ENCODE measurements at regions not wholly inside any gene's neighbourhood (a gene's known extent, or its start where the extent isn't known, plus 50 kb on each side); places are given as distances from the start of the nearest gene placed in this dataset.

DNA sequence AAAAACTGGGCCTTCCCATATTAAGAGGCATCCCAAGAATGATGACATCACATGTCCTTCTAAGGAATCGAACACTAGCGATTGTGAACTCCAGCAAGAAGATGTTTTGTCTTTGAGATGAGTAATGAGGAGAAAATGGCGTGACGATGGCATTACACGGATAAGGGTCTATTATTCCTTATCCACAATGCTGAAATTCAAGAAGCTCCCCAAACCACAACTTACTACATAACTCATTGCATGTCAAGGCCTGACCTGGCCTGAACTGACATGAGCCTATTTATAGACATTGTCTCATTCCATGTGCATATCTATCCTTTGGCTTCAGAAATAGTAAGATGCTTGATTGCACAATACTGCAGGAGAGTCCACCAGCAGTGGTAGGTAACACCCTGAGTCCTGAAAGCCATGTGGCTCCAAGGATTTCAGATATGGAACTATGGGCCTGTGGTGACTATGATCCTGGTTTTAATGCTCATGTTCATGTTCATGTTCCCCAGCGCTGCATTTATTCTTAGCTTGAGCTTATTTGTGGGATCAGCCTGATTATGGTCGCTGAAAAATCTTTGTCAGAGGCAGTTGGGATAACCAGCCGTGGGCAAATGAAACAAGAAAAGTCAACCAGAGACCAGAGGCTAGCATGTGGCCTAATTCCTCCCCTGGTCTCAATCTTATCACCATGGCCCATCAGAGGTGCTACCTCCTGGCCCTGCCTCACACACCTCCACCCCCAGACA, 183.2 kb upstream of the JARID2 start:
- intact Hi-C loops (cut with DNase I): no loop called here

GRCh38 chr6:15063253-15063853, 182.5 kb upstream of the JARID2 start:
- Histone ChIP-seq H3K4me1 (no peaks in the 10 kb centered on the region), H3K27ac (no peak overlapping the region), H3K36me3 (no peaks in the 10 kb centered on the region), H3K9me3 (no peaks in the 10 kb centered on the region), H3K4me3 (no peak overlapping the region), H3K27me3 (no peaks in the 10 kb centered on the region)
- intact Hi-C loops (cut with DNase I): no loop called here
- peak; percentile 18 to 69 for DNase-seq (ENCODE audit: low spot score in 2 of 2)
- TF ChIP-seq, protein P1, sequence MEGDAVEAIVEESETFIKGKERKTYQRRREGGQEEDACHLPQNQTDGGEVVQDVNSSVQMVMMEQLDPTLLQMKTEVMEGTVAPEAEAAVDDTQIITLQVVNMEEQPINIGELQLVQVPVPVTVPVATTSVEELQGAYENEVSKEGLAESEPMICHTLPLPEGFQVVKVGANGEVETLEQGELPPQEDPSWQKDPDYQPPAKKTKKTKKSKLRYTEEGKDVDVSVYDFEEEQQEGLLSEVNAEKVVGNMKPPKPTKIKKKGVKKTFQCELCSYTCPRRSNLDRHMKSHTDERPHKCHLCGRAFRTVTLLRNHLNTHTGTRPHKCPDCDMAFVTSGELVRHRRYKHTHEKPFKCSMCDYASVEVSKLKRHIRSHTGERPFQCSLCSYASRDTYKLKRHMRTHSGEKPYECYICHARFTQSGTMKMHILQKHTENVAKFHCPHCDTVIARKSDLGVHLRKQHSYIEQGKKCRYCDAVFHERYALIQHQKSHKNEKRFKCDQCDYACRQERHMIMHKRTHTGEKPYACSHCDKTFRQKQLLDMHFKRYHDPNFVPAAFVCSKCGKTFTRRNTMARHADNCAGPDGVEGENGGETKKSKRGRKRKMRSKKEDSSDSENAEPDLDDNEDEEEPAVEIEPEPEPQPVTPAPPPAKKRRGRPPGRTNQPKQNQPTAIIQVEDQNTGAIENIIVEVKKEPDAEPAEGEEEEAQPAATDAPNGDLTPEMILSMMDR (IDR thresholded peaks at IDR 0.05): no peak

More for the DNA sequence above, 183.2 kb upstream of the JARID2 start:
- Histone ChIP-seq H3K4me1 (no peaks in the 10 kb centered on the region), H3K9me3 (no peaks in the 10 kb centered on the region), H3K27ac (no peak overlapping the region), H3K4me3 (no peak overlapping the region), H3K27me3 (no peaks in the 10 kb centered on the region), H3K36me3 (no peaks in the 10 kb centered on the region)
- DNase-seq (ENCODE audit: low spot score in 2 of 2): no peak
- TF ChIP-seq, protein P1 (IDR thresholded peaks at IDR 0.05): no peak

DNA sequence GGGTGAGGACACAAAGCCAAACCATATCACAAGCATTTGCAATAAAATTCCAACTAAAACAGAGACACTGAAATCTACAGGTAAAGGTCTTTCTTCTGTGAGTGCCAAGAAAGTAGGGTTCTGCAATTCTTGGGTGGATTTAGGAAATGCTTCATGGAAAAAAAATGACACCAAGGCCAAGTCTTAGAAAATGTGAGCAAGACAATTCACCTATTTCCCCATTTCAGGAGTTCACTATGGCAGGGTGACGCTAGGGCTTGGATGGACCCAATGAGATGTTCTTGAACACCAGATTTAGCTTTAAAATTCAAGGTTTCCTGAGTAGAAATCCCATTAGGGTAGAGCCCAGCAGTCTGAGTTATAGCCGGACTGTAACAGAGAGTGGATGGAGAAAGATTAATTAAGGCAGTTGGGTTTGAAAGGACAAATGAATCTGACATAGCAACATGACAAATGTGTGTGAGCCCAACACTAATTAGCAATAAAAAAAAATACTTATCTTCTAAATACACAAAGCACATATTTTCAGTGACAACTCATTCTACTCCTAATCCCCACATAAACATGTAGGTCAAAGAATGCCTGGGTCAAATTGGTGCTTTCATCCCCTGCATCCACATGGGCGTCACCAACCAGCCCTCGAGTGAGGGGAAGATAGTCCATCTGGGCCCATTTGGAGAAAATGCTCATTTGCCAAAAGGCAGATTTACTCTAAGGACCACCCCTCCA, 180.4 kb upstream of the JARID2 start:
- Histone ChIP-seq H3K27me3 (no peaks in the 10 kb centered on the region), H3K27ac (no peak overlapping the region), H3K4me1 (no peaks in the 10 kb centered on the region), H3K9me3 (no peaks in the 10 kb centered on the region), H3K36me3 (no peaks in the 10 kb centered on the region), H3K4me3 (no peak overlapping the region)
- intact Hi-C loops (cut with DNase I): no loop called here
- TF ChIP-seq, protein P1 (IDR thresholded peaks at IDR 0.05): no peak
- DNase-seq (ENCODE audit: low spot score in 2 of 2): no peak

DNA sequence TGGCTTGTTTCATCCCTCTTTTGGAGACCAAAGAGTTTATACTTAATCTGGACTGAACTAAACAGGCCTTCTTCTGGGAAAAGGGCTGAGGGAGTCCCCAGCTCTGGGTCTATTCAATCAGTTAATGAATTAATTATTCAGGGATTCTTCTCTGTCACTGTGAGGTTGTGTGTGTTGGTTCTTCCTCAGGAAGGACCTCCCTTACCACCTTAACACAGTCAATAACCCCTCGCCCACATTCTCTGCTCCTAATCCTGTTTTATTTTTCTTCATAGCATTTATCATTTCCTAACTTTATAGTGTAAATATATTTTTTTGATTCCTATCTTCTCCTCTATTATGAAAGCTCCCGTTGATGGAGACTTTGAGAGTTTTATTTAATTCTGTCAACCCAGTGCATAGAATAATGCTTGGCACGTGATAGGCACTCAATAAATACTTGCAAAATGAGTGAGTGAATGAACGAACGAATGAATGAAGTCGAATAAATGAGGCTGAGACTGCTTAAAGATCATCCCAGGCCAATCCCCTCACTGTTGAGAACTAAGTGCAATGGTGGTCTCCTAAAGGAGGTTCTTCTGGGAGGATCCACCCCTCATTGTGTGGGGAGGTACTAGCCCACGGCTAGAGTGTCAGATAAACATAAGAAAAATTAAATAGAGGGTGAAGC, 179.6 kb upstream of the JARID2 start:
- Histone ChIP-seq H3K36me3 (no peaks in the 10 kb centered on the region), H3K4me1 (no peaks in the 10 kb centered on the region), H3K27ac (peak overlapping the region in 1 of 2 donors; percentile 27), H3K9me3 (no peaks in the 10 kb centered on the region), H3K27me3 (no peaks in the 10 kb centered on the region), H3K4me3 (no peak overlapping the region)
- intact Hi-C loops (cut with DNase I): no loop called here
- TF ChIP-seq, protein P1 (IDR thresholded peaks at IDR 0.05): no peak
- no peak for DNase-seq (ENCODE audit: low spot score in 2 of 2)

DNA sequence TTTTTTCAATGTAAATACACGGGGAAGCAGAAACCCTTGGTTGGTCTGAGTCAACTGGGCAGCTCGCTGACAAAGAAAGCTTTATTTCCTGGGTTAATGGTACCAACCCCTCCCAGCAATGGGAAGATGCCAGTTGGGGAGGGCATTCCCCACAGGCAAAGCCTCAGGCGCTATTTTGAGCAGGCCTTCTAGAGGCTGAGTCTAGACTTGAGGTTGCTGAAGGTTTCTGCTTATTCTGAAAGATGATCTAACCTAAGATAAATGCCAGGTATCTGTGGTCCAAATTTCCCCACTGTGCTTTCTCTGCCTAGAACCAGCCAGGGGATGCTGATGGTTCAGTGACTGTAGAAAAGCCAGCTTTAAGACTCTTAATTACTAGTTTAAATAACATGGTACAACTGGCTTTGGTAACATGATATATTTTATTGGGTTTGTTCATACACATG, 172.5 kb upstream of the JARID2 start:
- Histone ChIP-seq H3K9me3 (no peaks in the 10 kb centered on the region), H3K36me3 (no peaks in the 10 kb centered on the region), H3K27ac (no peak overlapping the region), H3K27me3 (no peaks in the 10 kb centered on the region), H3K4me3 (no peak overlapping the region), H3K4me1 (no peaks in the 10 kb centered on the region)
- TF ChIP-seq, protein P1 (IDR thresholded peaks at IDR 0.05): no peak
- intact Hi-C loops (cut with DNase I): no loop called here
- DNase-seq (ENCODE audit: low spot score in 2 of 2): no peak
